AG09319 (cell line): ENCODE measurements at regions not wholly inside any gene's neighbourhood (a gene's known extent, or its start where the extent isn't known, plus 50 kb on each side); places are given as distances from the start of the nearest gene placed in this dataset.

ENCODE experiments used
- DNase-seq: peaks from one replicate; pipeline ENCODE4 v3.0.0-alpha.2; 2010; ENCODE audit warnings: low read depth; ENCODE audit errors: extremely low read depth
- TF ChIP-seq, protein P1 (sequence below): IDR thresholded peaks from 2 replicates; pipeline ENCODE4 v1.5.1; 2011; ENCODE audit warnings: low read depth, mild to moderate bottlenecking, inconsistent platforms, low read length, moderate library complexity

DNA sequence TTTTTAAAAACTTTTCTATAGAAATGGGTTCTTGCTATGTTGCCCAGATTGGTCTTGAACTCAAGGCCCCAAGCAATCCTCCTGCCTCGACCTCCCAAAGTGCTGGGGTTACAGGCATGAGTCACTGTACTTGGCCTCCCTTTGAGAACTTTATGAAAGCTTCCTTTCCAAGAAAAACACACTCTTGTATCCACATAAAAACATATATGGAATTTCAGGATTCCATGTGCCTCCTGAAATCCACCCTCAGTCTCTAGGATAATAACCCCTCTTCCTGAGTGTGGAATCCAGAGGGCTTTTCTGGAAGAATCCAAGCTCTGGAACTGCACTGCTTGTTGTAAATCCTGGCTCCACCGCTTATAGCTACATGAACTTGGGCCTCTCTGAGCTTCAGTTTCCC, 53.2 kb upstream of the MRTFB start:
- no peak for DNase-seq
- TF ChIP-seq, protein P1, sequence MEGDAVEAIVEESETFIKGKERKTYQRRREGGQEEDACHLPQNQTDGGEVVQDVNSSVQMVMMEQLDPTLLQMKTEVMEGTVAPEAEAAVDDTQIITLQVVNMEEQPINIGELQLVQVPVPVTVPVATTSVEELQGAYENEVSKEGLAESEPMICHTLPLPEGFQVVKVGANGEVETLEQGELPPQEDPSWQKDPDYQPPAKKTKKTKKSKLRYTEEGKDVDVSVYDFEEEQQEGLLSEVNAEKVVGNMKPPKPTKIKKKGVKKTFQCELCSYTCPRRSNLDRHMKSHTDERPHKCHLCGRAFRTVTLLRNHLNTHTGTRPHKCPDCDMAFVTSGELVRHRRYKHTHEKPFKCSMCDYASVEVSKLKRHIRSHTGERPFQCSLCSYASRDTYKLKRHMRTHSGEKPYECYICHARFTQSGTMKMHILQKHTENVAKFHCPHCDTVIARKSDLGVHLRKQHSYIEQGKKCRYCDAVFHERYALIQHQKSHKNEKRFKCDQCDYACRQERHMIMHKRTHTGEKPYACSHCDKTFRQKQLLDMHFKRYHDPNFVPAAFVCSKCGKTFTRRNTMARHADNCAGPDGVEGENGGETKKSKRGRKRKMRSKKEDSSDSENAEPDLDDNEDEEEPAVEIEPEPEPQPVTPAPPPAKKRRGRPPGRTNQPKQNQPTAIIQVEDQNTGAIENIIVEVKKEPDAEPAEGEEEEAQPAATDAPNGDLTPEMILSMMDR = no peak

GRCh38 chr16:14018851-14019250, 52.3 kb upstream of the MRTFB start:
- TF ChIP-seq, protein P1 = no peak
- DNase-seq = no peak

DNA sequence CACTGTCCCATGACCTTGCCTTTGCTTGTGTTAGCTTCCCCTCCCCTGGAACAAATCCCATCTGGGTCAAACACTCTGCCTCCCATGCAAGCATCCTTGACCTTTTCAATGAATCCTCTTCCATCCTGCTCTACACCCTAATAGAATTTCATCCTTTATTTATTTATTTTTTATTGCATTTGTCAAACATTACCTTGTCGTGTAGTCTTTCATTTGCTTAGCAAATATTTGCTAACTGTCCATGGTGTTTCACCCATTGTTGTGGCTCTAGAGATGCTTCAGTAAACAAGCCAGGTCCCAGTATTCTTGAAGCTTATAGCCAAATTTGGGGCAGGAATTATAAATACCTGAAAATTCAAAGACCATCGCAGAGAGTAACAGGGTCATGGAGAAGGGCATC, 51.0 kb upstream of the MRTFB start:
- TF ChIP-seq, protein P1 = no peak
- DNase-seq = no peak
